ENCODE measurements at regions not wholly inside any gene's neighbourhood (a gene's known extent, or its start where the extent isn't known, plus 50 kb on each side); places are given as distances from the start of the nearest gene placed in this dataset.

DNA sequence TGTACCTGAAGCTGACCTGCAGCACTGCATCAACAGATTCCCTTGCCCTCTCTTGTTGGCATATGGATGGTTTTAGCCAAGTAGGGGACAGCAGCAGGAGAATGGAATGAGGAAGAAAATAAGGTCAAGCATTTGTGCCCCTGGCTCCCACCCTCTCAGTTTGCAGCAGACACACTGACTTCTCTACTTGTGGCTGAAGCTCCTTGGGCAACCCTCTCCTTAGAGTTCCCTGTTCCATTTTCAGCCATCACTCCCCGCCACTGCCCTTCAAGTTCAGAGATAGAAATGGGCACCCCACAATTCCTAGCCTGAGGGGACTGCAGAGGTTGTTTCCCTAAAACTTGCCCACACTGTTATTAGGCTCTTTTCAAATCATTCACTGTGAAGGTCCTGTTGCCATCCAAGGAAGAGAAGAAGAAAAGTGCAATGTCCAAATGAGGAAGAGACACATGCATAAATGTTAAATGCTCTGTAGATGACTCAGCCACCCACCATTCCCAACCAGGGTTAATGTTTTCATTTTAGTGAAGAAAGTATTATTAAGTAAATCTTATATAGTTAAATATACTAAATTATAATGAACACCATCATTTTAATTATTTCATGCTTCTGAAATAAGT is 295.9 kb upstream of the UBE2E2 start:
- TF ChIP-seq, protein P1, sequence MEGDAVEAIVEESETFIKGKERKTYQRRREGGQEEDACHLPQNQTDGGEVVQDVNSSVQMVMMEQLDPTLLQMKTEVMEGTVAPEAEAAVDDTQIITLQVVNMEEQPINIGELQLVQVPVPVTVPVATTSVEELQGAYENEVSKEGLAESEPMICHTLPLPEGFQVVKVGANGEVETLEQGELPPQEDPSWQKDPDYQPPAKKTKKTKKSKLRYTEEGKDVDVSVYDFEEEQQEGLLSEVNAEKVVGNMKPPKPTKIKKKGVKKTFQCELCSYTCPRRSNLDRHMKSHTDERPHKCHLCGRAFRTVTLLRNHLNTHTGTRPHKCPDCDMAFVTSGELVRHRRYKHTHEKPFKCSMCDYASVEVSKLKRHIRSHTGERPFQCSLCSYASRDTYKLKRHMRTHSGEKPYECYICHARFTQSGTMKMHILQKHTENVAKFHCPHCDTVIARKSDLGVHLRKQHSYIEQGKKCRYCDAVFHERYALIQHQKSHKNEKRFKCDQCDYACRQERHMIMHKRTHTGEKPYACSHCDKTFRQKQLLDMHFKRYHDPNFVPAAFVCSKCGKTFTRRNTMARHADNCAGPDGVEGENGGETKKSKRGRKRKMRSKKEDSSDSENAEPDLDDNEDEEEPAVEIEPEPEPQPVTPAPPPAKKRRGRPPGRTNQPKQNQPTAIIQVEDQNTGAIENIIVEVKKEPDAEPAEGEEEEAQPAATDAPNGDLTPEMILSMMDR (IDR thresholded peaks at IDR 0.05), result no peak
- TF ChIP-seq ZFX (IDR thresholded peaks at IDR 0.05; ENCODE audit: borderline replicate concordance), result no peak

All from 22Rv1 (cell line).